ENCODE measurements at regions not wholly inside any gene's neighbourhood (a gene's known extent, or its start where the extent isn't known, plus 50 kb on each side); places are given as distances from the start of the nearest gene placed in this dataset.

DNA sequence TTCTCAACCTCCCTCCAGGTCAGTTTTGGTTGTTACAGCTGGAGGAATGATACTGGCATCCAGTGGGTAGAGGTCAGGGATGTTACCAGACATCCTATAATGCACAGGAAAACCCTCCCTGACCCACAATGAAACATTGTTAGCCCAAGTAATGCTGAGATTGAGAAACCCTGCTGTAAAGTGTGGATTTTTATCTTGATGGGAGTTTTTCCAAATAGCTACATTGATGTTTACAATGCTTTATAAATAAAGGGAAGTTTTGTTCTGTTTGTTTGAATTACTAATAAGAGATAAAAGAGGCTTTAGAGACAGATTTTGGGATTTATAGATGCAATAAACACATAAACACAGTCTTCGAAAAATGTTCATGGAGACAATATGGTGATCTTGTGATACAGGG, 194.0 kb upstream of the NUDT6 start:
- TF ChIP-seq, protein P1, sequence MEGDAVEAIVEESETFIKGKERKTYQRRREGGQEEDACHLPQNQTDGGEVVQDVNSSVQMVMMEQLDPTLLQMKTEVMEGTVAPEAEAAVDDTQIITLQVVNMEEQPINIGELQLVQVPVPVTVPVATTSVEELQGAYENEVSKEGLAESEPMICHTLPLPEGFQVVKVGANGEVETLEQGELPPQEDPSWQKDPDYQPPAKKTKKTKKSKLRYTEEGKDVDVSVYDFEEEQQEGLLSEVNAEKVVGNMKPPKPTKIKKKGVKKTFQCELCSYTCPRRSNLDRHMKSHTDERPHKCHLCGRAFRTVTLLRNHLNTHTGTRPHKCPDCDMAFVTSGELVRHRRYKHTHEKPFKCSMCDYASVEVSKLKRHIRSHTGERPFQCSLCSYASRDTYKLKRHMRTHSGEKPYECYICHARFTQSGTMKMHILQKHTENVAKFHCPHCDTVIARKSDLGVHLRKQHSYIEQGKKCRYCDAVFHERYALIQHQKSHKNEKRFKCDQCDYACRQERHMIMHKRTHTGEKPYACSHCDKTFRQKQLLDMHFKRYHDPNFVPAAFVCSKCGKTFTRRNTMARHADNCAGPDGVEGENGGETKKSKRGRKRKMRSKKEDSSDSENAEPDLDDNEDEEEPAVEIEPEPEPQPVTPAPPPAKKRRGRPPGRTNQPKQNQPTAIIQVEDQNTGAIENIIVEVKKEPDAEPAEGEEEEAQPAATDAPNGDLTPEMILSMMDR (IDR thresholded peaks at IDR 0.05; ENCODE audit: low read depth, low read length) = no peak
- no peak for TF ChIP-seq EZH2phosphoT487 (IDR thresholded peaks at IDR 0.05; ENCODE audit: low read depth)
